Ovary (tissue), 7 donors: ENCODE measurements at regions not wholly inside any gene's neighbourhood (a gene's known extent, or its start where the extent isn't known, plus 50 kb on each side); places are given as distances from the start of the nearest gene placed in this dataset.

Experiments
- DNase-seq, 5 donors: peaks; one replicate each; pipeline ENCODE4 v3.0.0-alpha.2; 2019 to 2020
- H3K27ac ChIP-seq, 2 donors: fragments of 200-600 bp; one replicate each; pipeline versions ENCODE4 v1.5.1 to v1.8.0; 2019 to 2022
- H3K27me3 ChIP-seq: fragments of 200-600 bp; one replicate; pipeline ENCODE4 v1.8.0; 2022
- H3K36me3 ChIP-seq: fragments of 200-600 bp; sonication (generic); one replicate; pipeline ENCODE4 v1.5.1; 2019
- H3K4me1 ChIP-seq: one replicate; pipeline ENCODE4 v1.8.1; 2013; ENCODE audit warnings: mild to moderate bottlenecking, moderate library complexity; ENCODE audit not compliant: insufficient read depth
- H3K4me3 ChIP-seq: fragments of 200-600 bp; sonication (generic); one replicate; pipeline ENCODE4 v1.5.1; 2017
- H3K9me3 ChIP-seq, 2 donors: fragments of 200-600 bp in 1 of 2; sonication (generic) in 1 of 2; one replicate each; pipeline versions ENCODE4 v1.5.1 to v1.8.1; 2013 to 2019; ENCODE audit warnings: mild to moderate bottlenecking in 1 of 2, moderate library complexity in 1 of 2
- EP300 ChIP-seq: sonication (generic); formaldehyde crosslinking; IDR thresholded peaks from one replicate; pipeline ENCODE4 v1.6.1; 2017; ENCODE audit warnings: antibody characterized with exemption
- POLR2A ChIP-seq: fragments of 450-650 bp; IDR thresholded peaks from one replicate; pipeline ENCODE4 v1.6.1; 2017; ENCODE audit warnings: antibody characterized with exemption, mild to moderate bottlenecking, moderate library complexity
- WGBS, 3 donors: extraction: QIAGEN DNeasy Blood & Tissue Kit in 1 of 3; methylation state at CpG; one replicate each; pipeline versions ENCODE4 v1.1.5 to v1.1.7; 2013 to 2017; 5-methylcytosine and 5-hydroxymethylcytosine counted together
- intact Hi-C, 4 donors: fragments of 100-400 bp; cut with DNase I; formaldehyde crosslinking; loops; one replicate each; pipeline versions ENCODE4 v1.11.0 to v1.15.1; 2022 to 2023
- TF ChIP-seq, protein P1 (sequence below), 3 donors: fragments of 450-650 bp in 2 of 3; fragments of 200-600 bp in 1 of 3; IDR thresholded peaks; one replicate each; pipeline versions ENCODE4 v1.5.1 to v1.8.0; 2016 to 2022; ENCODE audit warnings: antibody characterized with exemption in 3 of 3, mild to moderate bottlenecking in 1 of 3
- donor health status: DM: no; HTN: no; CAD: no; lungs with moderate emphysema.
- donor health status: DM: no; HTN: no; CAD: no.
- donor health status: Bipolar disorder and iron deficiency.
- donor health status: DM: no; HTN: no; CAD: no.
- donor health status: DM: yes; HTN: yes; CAD: no.

GRCh38 chr5:3535414-3536211, 60.0 kb upstream of the IRX1 start:
- Histone ChIP-seq H3K9me3 (no peaks in the 10 kb centered on the region), H3K4me1 (no peaks in the 10 kb centered on the region), H3K4me3 (no peak overlapping the region), H3K27ac (no peak overlapping the region), H3K36me3 (no peaks in the 10 kb centered on the region), H3K27me3 (no peaks in the 10 kb centered on the region)
- 92 to 95% (median 93%) methylated on average over 60 of the region's 60 CpGs for WGBS, 3 donors
- intact Hi-C loops = no loop called here
- DNase-seq = no peak
- TF ChIP-seq, protein P1, sequence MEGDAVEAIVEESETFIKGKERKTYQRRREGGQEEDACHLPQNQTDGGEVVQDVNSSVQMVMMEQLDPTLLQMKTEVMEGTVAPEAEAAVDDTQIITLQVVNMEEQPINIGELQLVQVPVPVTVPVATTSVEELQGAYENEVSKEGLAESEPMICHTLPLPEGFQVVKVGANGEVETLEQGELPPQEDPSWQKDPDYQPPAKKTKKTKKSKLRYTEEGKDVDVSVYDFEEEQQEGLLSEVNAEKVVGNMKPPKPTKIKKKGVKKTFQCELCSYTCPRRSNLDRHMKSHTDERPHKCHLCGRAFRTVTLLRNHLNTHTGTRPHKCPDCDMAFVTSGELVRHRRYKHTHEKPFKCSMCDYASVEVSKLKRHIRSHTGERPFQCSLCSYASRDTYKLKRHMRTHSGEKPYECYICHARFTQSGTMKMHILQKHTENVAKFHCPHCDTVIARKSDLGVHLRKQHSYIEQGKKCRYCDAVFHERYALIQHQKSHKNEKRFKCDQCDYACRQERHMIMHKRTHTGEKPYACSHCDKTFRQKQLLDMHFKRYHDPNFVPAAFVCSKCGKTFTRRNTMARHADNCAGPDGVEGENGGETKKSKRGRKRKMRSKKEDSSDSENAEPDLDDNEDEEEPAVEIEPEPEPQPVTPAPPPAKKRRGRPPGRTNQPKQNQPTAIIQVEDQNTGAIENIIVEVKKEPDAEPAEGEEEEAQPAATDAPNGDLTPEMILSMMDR (IDR thresholded peaks at IDR 0.05) = no peak
- TF ChIP-seq POLR2A (no peak), EP300 (no peak)

DNA sequence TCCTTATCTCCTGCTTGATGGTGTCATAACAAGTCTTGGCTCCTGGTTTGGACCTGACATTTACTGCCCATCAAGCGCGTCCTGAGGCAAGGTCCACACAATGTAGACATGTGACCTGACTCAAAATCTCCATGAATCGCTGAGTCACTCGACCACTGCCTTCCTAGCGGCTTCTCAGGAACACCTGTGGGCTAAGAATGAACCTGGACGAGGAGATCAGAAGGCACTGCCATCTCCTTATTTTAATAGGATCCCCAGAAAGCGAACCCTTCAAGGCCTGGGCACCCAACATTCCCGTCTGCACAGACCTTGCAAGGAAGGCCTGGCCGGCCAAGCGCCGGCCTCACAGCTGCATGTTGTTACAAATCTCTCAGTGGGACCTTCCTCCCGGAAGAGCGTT, 60.6 kb upstream of the IRX1 start:
- TF ChIP-seq EP300 (no peak), POLR2A (no peak)
- TF ChIP-seq, protein P1 (IDR thresholded peaks at IDR 0.05) = no peak
- no peak for DNase-seq
- intact Hi-C loops = loop anchor here in 1 of 4 donors (5.0 kb wide), 1 partner anchor 1838 kb away; no protein-coding TSS in a partner anchor
- no peaks in the 10 kb centered on the region for H3K4me1 ChIP-seq
- H3K27me3 ChIP-seq = no peaks in the 10 kb centered on the region
- H3K9me3 ChIP-seq = no peaks in the 10 kb centered on the region
- no peak overlapping the region for H3K4me3 ChIP-seq
- WGBS, 3 donors = 92 to 93% (median 92%) methylated on average over 13 of the region's 13 CpGs
- no peaks in the 10 kb centered on the region for H3K36me3 ChIP-seq
- H3K27ac ChIP-seq = no peak overlapping the region

DNA sequence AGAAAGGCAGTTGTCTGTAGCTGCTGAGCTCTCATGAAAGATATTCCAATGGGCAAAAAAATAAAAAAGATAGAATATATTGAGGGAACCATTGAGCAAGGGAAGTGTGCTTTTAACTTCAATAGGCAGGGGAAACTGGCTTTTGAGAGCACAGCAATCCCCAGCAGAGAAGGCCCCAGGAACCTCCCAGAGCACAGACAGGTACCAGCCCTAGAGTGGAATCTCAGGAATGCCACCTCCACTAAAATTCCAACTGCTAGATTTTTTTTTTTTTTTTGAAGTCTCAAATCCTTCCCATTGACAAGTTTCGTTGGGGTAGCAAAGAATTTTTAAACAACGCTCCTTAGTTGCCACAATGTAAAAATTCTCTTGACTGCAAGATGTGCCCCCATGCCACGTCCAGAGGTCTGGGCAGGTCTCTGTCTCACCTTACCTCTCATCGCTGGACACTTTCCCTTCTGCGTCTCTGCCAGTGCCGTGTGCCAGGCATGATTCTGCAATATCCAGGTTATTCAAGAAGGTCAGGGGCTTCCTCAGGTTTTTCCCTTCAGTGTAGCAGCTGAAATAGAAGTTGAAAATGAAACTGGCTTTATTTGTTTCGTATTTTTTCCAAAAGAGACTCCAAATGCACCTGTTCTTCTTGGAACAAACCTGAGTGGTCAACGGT, 64.2 kb upstream of the IRX1 start:
- WGBS, 3 donors = 46 to 55% (median 53%) methylated on average over 8 of the region's 8 CpGs
- intact Hi-C loops = loop anchor here in 1 of 4 donors (5.0 kb wide), 1 partner anchor 1834 kb away; no protein-coding TSS in a partner anchor
- Histone ChIP-seq H3K27me3 (no peaks in the 10 kb centered on the region), H3K4me3 (no peak overlapping the region), H3K4me1 (no peaks in the 10 kb centered on the region), H3K9me3 (no peaks in the 10 kb centered on the region), H3K36me3 (no peaks in the 10 kb centered on the region), H3K27ac (no peak overlapping the region)
- DNase-seq = no peak
- TF ChIP-seq EP300 (no peak), POLR2A (no peak)
- TF ChIP-seq, protein P1 (IDR thresholded peaks at IDR 0.05) = no peak

GRCh38 chr5:3530251-3530650, 65.4 kb upstream of the IRX1 start:
- intact Hi-C loops = loop anchor here in 1 of 4 donors (5.0 kb wide), 1 partner anchor 1833 kb away; no protein-coding TSS in a partner anchor
- H3K9me3 ChIP-seq = no peaks in the 10 kb centered on the region
- 55 to 82% (median 68%) methylated on average over 2 of the region's 2 CpGs for WGBS, 3 donors
- H3K4me3 ChIP-seq = no peak overlapping the region
- no peaks in the 10 kb centered on the region for H3K4me1 ChIP-seq
- TF ChIP-seq, protein P1 (IDR thresholded peaks at IDR 0.05) = no peak
- no peak for TF ChIP-seq EP300
- TF ChIP-seq POLR2A = no peak
- H3K27me3 ChIP-seq = no peaks in the 10 kb centered on the region
- no peak for DNase-seq
- H3K27ac ChIP-seq = no peak overlapping the region
- H3K36me3 ChIP-seq = no peaks in the 10 kb centered on the region
